B cell (primary cell): ENCODE measurements at regions not wholly inside any gene's neighbourhood (a gene's known extent, or its start where the extent isn't known, plus 50 kb on each side); places are given as distances from the start of the nearest gene placed in this dataset.

Experiments
- ATAC-seq: fragments of 200-7000 bp; cut with Tn5 transposase; one replicate; pipeline ENCODE4 v1.10.0; 2021; ENCODE audit warnings: low read depth, mild to moderate bottlenecking, moderate number of reproducible peaks, moderate library complexity
- CTCF ChIA-PET: fragments of 350-600 bp; sonication (Branson Sonifier 250); formaldehyde crosslinking; loops from one replicate; lab custom pipeline; 2021; ENCODE audit warnings: antibody characterized with exemption, inconsistent platforms; lab: Charles Lee
- POLR2A ChIA-PET: fragments of 350-600 bp; sonication (Branson Sonifier 250); formaldehyde crosslinking; loops from one replicate; lab custom pipeline; 2021; ENCODE audit warnings: antibody characterized with exemption; lab: Charles Lee
- DNase-seq: peaks from one replicate; pipeline ENCODE4 v3.0.0; 2013
- H2AFZ ChIP-seq: 2 replicates; pipeline ENCODE4 v1.6.1; 2012; ENCODE audit warnings: mild to moderate bottlenecking, low read depth, low read length; ENCODE audit not compliant: insufficient read depth, poor library complexity, severe bottlenecking
- H3K27ac ChIP-seq, 2 donors: 1 replicate in 1 of 2; 2 replicates in 1 of 2; pipeline ENCODE4 v1.5.1; 2012 to 2013; ENCODE audit warnings: low read length in 2 of 2, mild to moderate bottlenecking in 2 of 2, moderate library complexity in 1 of 2
- H3K27me3 ChIP-seq, 4 experiments: fragments of 200-600 bp in 1 of 4; sonication (generic) in 1 of 4; replicated peaks in 1 of 4; 1 replicate in 2 of 4; 2 replicates in 2 of 4; pipeline versions ENCODE4 v1.6.1 to v1.7.0; 2013 to 2016; ENCODE audit warnings: low read length in 3 of 4, mild to moderate bottlenecking in 2 of 4, mixed read lengths in 1 of 4, moderate library complexity in 1 of 4; ENCODE audit not compliant: insufficient read depth in 4 of 4, control insufficient read depth in 3 of 4; ENCODE audit errors: control extremely low read depth in 1 of 4
- H3K36me3 ChIP-seq, 2 experiments: replicated peaks in 1 of 2; 1 replicate in 1 of 2; 2 replicates in 1 of 2; pipeline versions ENCODE4 v1.6.1 to v1.7.1; 2013; ENCODE audit warnings: low read length in 1 of 2; ENCODE audit not compliant: insufficient read depth in 2 of 2, control insufficient read depth in 1 of 2; ENCODE audit errors: control extremely low read depth in 1 of 2, extremely low read depth in 1 of 2
- H3K4me1 ChIP-seq, 2 donors: fragments of 200-600 bp in 1 of 2; sonication (generic) in 1 of 2; 1 replicate in 1 of 2; 2 replicates in 1 of 2; pipeline versions ENCODE4 v1.5.1 to v1.6.1; 2013 to 2017; ENCODE audit warnings: low read length in 2 of 2; ENCODE audit not compliant: control insufficient read depth in 2 of 2, insufficient read depth in 2 of 2
- H3K4me2 ChIP-seq: replicated peaks from 2 replicates; pipeline ENCODE3; 2012; ENCODE audit warnings: mild to moderate bottlenecking, low read depth, low read length; ENCODE audit not compliant: poor library complexity, severe bottlenecking
- H3K4me3 ChIP-seq, 5 experiments: fragments of 200-600 bp in 1 of 5; sonication (generic) in 1 of 5; 1 replicate in 3 of 5; 2 replicates in 2 of 5; pipeline versions ENCODE4 v1.5.1 to v1.7.0; 2011 to 2016; ENCODE audit warnings: low read length in 4 of 5, mild to moderate bottlenecking in 4 of 5, low read depth in 2 of 5, control low read depth in 1 of 5, moderate library complexity in 1 of 5; ENCODE audit not compliant: insufficient read depth in 1 of 5; ENCODE audit errors: control extremely low read depth in 1 of 5, extremely low read depth in 1 of 5
- H3K79me2 ChIP-seq: fragments of 200-600 bp; sonication (generic); one replicate; pipeline ENCODE4 v1.6.0; 2016; ENCODE audit warnings: low read length; ENCODE audit not compliant: control insufficient read depth, insufficient read depth
- H3K9ac ChIP-seq: fragments of 200-600 bp; sonication (generic); 2 replicates; pipeline ENCODE4 v1.6.1; 2017; ENCODE audit warnings: mild to moderate bottlenecking, low read length, moderate library complexity
- H3K9me3 ChIP-seq, 3 donors: one replicate each; pipeline versions ENCODE4 v1.6.1 to v1.7.1; 2013; ENCODE audit warnings: low read length in 2 of 3; ENCODE audit not compliant: control insufficient read depth in 2 of 3, insufficient read depth in 1 of 3; ENCODE audit errors: control extremely low read depth in 1 of 3
- H4K20me1 ChIP-seq: 2 replicates; pipeline ENCODE4 v1.6.0; 2012; ENCODE audit warnings: mild to moderate bottlenecking, low read length; ENCODE audit not compliant: insufficient read depth, control insufficient read depth, poor library complexity, severe bottlenecking
- H3K27ac Mint-ChIP-seq: one replicate; pipeline ENCODE4 v1.8.0; 2021; ENCODE audit warnings: mixed read lengths
- H3K27me3 Mint-ChIP-seq: one replicate; pipeline ENCODE4 v1.8.0; 2021; ENCODE audit warnings: mixed read lengths
- H3K4me1 Mint-ChIP-seq: one replicate; pipeline ENCODE4 v1.8.0; 2021; ENCODE audit warnings: mixed read lengths
- H3K4me3 Mint-ChIP-seq: one replicate; pipeline ENCODE4 v1.8.0; 2021; ENCODE audit warnings: mixed read lengths
- H3K9me3 Mint-ChIP-seq: one replicate; pipeline ENCODE4 v1.8.0; 2022; ENCODE audit warnings: mixed read lengths; ENCODE audit not compliant: insufficient read depth
- CTCF ChIP-seq: fragments of 200-600 bp; IDR thresholded peaks from one replicate; pipeline ENCODE4 v1.8.0; 2022; ENCODE audit warnings: antibody characterized with exemption, mild to moderate bottlenecking
- EZH2 ChIP-seq: IDR thresholded peaks from 2 replicates; pipeline ENCODE4 v1.6.1; 2012; ENCODE audit warnings: borderline replicate concordance, low read depth, mild to moderate bottlenecking, moderate library complexity, low read length; ENCODE audit not compliant: insufficient read depth, poor library complexity, severe bottlenecking
- WGBS: methylation state at CpG from one replicate; pipeline ENCODE4 v1.1.5; 2013; ENCODE audit warnings: missing lambda C conversion rate; ENCODE audit not compliant: insufficient coverage; 5-methylcytosine and 5-hydroxymethylcytosine counted together
- intact Hi-C: fragments of 100-400 bp; cut with micrococcal nuclease; formaldehyde crosslinking; loops from one replicate; pipeline ENCODE4 v1.10.0; 2022

GRCh38 chr2:81412681-81413080, 1108.1 kb upstream of the LRRTM1 start:
- Histone ChIP-seq H4K20me1 (no peaks in the 10 kb centered on the region), H3K9ac (no peak overlapping the region), H3K9me3 (peaks cover 0 to 1% (median under 1%) of the 10 kb centered on the region in 3 donors), H3K4me2 (no peak overlapping the region), H3K79me2 (no peaks in the 10 kb centered on the region), H3K4me1 (no peaks in the 10 kb centered on the region), H2AFZ (no peak overlapping the region), H3K4me3 (no peak overlapping the region), H3K27me3 (no peaks in the 10 kb centered on the region), H3K27ac (no peak overlapping the region), H3K36me3 (no peaks in the 10 kb centered on the region)
- ChIA-PET POLR2A (no interaction called here), CTCF (no interaction called here)
- no peaks in the 10 kb centered on the region for H3K4me1 Mint-ChIP-seq
- no peak overlapping the region for H3K27ac Mint-ChIP-seq
- H3K4me3 Mint-ChIP-seq = no peak overlapping the region
- DNase-seq = no peak
- 100% methylated on average over 2 of the region's 3 CpGs for WGBS
- TF ChIP-seq CTCF = no peak
- TF ChIP-seq EZH2 = no peak
- intact Hi-C loops = no loop called here
- ATAC-seq = no peak
- no peaks in the 10 kb centered on the region for H3K27me3 Mint-ChIP-seq
- no peaks in the 10 kb centered on the region for H3K9me3 Mint-ChIP-seq

GRCh38 chr2:81403508-81403907, 1099.0 kb upstream of the LRRTM1 start:
- H3K27ac Mint-ChIP-seq = no peak overlapping the region
- ChIA-PET CTCF (no interaction called here), POLR2A (no interaction called here)
- H3K36me3 ChIP-seq = no peaks in the 10 kb centered on the region
- DNase-seq (no peak), ATAC-seq (no peak)
- TF ChIP-seq CTCF = no peak
- no peak for TF ChIP-seq EZH2
- no peaks in the 10 kb centered on the region for H3K27me3 Mint-ChIP-seq
- H3K9me3 Mint-ChIP-seq = peaks cover 3% of the 10 kb centered on the region
- no peaks in the 10 kb centered on the region for H3K79me2 ChIP-seq
- no peaks in the 10 kb centered on the region for H4K20me1 ChIP-seq
- no peaks in the 10 kb centered on the region for H3K4me1 Mint-ChIP-seq
- H3K9me3 ChIP-seq = peaks cover 0 to 11% (median 4%) of the 10 kb centered on the region in 3 donors
- no peaks in the 10 kb centered on the region for H3K4me1 ChIP-seq
- H2AFZ ChIP-seq = no peak overlapping the region
- H3K9ac ChIP-seq = no peak overlapping the region
- intact Hi-C loops = no loop called here
- no peak overlapping the region for H3K27ac ChIP-seq
- H3K4me2 ChIP-seq = no peak overlapping the region
- H3K4me3 ChIP-seq = no peak overlapping the region
- no CpG with 5 or more reads among the region's 2 CpGs for WGBS
- no peaks in the 10 kb centered on the region for H3K27me3 ChIP-seq
- no peak overlapping the region for H3K4me3 Mint-ChIP-seq
